HepG2 (cell line): ENCODE measurements at regions not wholly inside any gene's neighbourhood (a gene's known extent, or its start where the extent isn't known, plus 50 kb on each side); places are given as distances from the start of the nearest gene placed in this dataset.

Experiments used
- ATAC-seq: fragments of 200-7000 bp; cut with Tn5 transposase; 3 replicates; pipeline ENCODE4 v1.9.1; 2020; ENCODE audit warnings: mild to moderate bottlenecking, moderate library complexity
- BruUV-seq: library from RNA; stranded (reverse); fragments of 400-500 nt; replicated peaks from 2 replicates; lab custom pipeline; 2021; lab: Mats Ljungman, UMichigan
- CTCF ChIA-PET: fragments of 300-600 bp; formaldehyde crosslinking; extraction: SDS; loops from one replicate; lab custom pipeline; 2021; ENCODE audit warnings: low total read pairs, inconsistent platforms, low intra/inter-chr PET ratio; lab: Yijun Ruan, JAX
- POLR2A ChIA-PET: fragments of 350-600 bp; sonication (Branson Sonifier 250); formaldehyde crosslinking; loops from one replicate; lab custom pipeline; 2020; ENCODE audit warnings: antibody characterized with exemption, inconsistent platforms; lab: Yijun Ruan, JAX
- DNase-seq: peaks from one replicate; pipeline ENCODE4 v3.0.0-alpha.2; 2015; ENCODE audit warnings: low spot score
- FAIRE-seq: peaks from 3 replicates; lab custom pipeline; 2011; peaks lifted over from hg19 to GRCh38; lab: Jason Lieb, UNC
- H2AFZ ChIP-seq: one replicate; pipeline ENCODE4 v1.6.1; 2011; ENCODE audit warnings: low read length, inconsistent platforms
- H3K27ac ChIP-seq: fragments of 300-600 bp; 3 replicates; pipeline ENCODE4 v1.8.0; 2011; ENCODE audit warnings: mixed run types, mild to moderate bottlenecking, mixed read lengths, low read length, inconsistent platforms; ENCODE audit not compliant: insufficient read depth; ENCODE audit errors: extremely low read length
- H3K27me3 ChIP-seq, 2 experiments: fragments of 200-600 bp in 1 of 2; 2 replicates in 1 of 2; 3 replicates in 1 of 2; pipeline versions ENCODE4 v1.6.0 to v1.8.0; 2011; ENCODE audit warnings: low read length in 2 of 2, mild to moderate bottlenecking in 2 of 2, moderate library complexity in 2 of 2, inconsistent platforms in 1 of 2; ENCODE audit not compliant: insufficient read depth in 2 of 2, control insufficient read depth in 1 of 2
- H3K36me3 ChIP-seq, 2 experiments: fragments of 200-600 bp in 1 of 2; replicated peaks in 1 of 2; 2 replicates in 1 of 2; 3 replicates in 1 of 2; pipeline versions ENCODE4 v1.5.1 to v1.8.0; 2011; ENCODE audit warnings: low read length in 2 of 2, inconsistent platforms in 1 of 2; ENCODE audit not compliant: insufficient read depth in 2 of 2, control insufficient read depth in 1 of 2
- H3K4me1 ChIP-seq: 2 replicates; pipeline ENCODE4 v1.5.1; 2012; ENCODE audit warnings: low read length, inconsistent platforms; ENCODE audit not compliant: insufficient read depth
- H3K4me2 ChIP-seq: 2 replicates; pipeline ENCODE4 v1.6.0; 2011; ENCODE audit warnings: low read depth, low read length, inconsistent platforms
- H3K4me3 ChIP-seq, 3 experiments: fragments of 200-600 bp in 1 of 3; sonication (generic), shearing (Covaris generic) in 1 of 3; replicated peaks in 1 of 3; 2 replicates each; pipeline ENCODE4 v1.5.1; 2011 to 2016; ENCODE audit warnings: low read length in 3 of 3, inconsistent platforms in 2 of 3, low read depth in 2 of 3, mild to moderate bottlenecking in 2 of 3, control low read depth in 1 of 3, mixed read lengths in 1 of 3; ENCODE audit not compliant: insufficient read depth in 1 of 3
- H3K79me2 ChIP-seq: one replicate; pipeline ENCODE4 v1.6.1; 2011; ENCODE audit warnings: low read length, inconsistent platforms; ENCODE audit not compliant: insufficient read depth
- H3K9ac ChIP-seq: 2 replicates; pipeline ENCODE4 v1.6.0; 2011; ENCODE audit warnings: mild to moderate bottlenecking, low read depth, low read length, inconsistent platforms; ENCODE audit not compliant: insufficient read depth
- H3K9me3 ChIP-seq: 2 replicates; pipeline ENCODE4 v1.5.1; 2012; ENCODE audit warnings: mild to moderate bottlenecking, low read length
- H4K20me1 ChIP-seq: 2 replicates; pipeline ENCODE4 v1.6.0; 2011; ENCODE audit warnings: inconsistent platforms, mild to moderate bottlenecking, low read length, moderate library complexity; ENCODE audit not compliant: insufficient read depth
- AGO1 ChIP-seq: fragments of 200-400 bp; formaldehyde crosslinking; IDR thresholded peaks from 2 replicates; pipeline ENCODE4 v1.6.1; 2017; ENCODE audit warnings: mild to moderate bottlenecking, low read depth, low read length, moderate library complexity; ENCODE audit not compliant: poor library complexity, severe bottlenecking
- ATRX ChIP-seq: sonication (generic); formaldehyde crosslinking; IDR thresholded peaks from 2 replicates; pipeline ENCODE4 v1.4.0; 2020; ENCODE audit warnings: missing genetic modification reagents, borderline replicate concordance
- GABPA ChIP-seq, 2 experiments: IDR thresholded peaks; 2 replicates each; pipeline ENCODE4 v1.6.1; 2011 to 2016; ENCODE audit warnings: low read depth in 2 of 2, low read length in 1 of 2, missing biosample characterization in 1 of 2, missing genetic modification characterization in 1 of 2
- TRAFD1 ChIP-seq: sonication (generic); formaldehyde crosslinking; IDR thresholded peaks from 2 replicates; pipeline ENCODE4 v1.5.1; 2020; ENCODE audit warnings: missing genetic modification reagents, mild to moderate bottlenecking, borderline replicate concordance
- YY1 ChIP-seq: IDR thresholded peaks from 2 replicates; pipeline ENCODE4 v1.6.1; 2011; ENCODE audit warnings: low read length, low read depth, moderate library complexity, mild to moderate bottlenecking; ENCODE audit not compliant: insufficient read depth, insufficient replicate concordance
- ZNF292 ChIP-seq: sonication (generic); formaldehyde crosslinking; IDR thresholded peaks from 2 replicates; pipeline ENCODE4 v1.8.1; 2022; ENCODE audit warnings: mild to moderate bottlenecking, low read depth, missing genetic modification reagents, borderline replicate concordance
- ZNF34 ChIP-seq: sonication (generic); formaldehyde crosslinking; IDR thresholded peaks from 2 replicates; pipeline ENCODE4 v1.4.0; 2020; ENCODE audit warnings: mild to moderate bottlenecking, missing genetic modification reagents, borderline replicate concordance
- ZNF44 ChIP-seq: sonication (generic); formaldehyde crosslinking; IDR thresholded peaks from 2 replicates; pipeline ENCODE4 v1.5.1; 2020; ENCODE audit warnings: mild to moderate bottlenecking, missing genetic modification reagents
- ZNF615 ChIP-seq: sonication (generic); formaldehyde crosslinking; IDR thresholded peaks from 2 replicates; pipeline ENCODE4 v1.5.0; 2020; ENCODE audit warnings: mild to moderate bottlenecking, missing genetic modification reagents, borderline replicate concordance
- ZNF768 ChIP-seq: sonication (generic); formaldehyde crosslinking; IDR thresholded peaks from 2 replicates; pipeline ENCODE4 v1.4.0; 2020; ENCODE audit warnings: missing genetic modification reagents
- ZNF770 ChIP-seq: sonication (generic); formaldehyde crosslinking; IDR thresholded peaks from 2 replicates; pipeline ENCODE4 v1.5.0; 2020; ENCODE audit warnings: mild to moderate bottlenecking, missing genetic modification reagents
- WGBS: methylation state at CpG from one replicate; pipeline ENCODE4 v1.1.6; 2017; ENCODE audit warnings: low lambda C conversion rate; 5-methylcytosine and 5-hydroxymethylcytosine counted together
- in situ Hi-C: cut with HindIII; loops from 2 replicates; pipeline ENCODE4 v1.10.0; 2017; ENCODE audit warnings: low pct_unique_long_range_greater_than_20kb; ENCODE audit not compliant: extremely low pct_ligation_motif_present
- intact Hi-C: fragments of 100-400 bp; cut with micrococcal nuclease; formaldehyde crosslinking; loops from one replicate; pipeline ENCODE4 v1.10.0; 2022; ENCODE audit not compliant: unreplicated experiment

- H3K9me3 ChIP-seq = no peaks in the 10 kb centered on the region
- DNase-seq (no peak), FAIRE-seq (no peak), ATAC-seq (no peak)
- intact Hi-C loops = no loop called here
- H3K36me3 ChIP-seq = no peaks in the 10 kb centered on the region
- no peaks in the 10 kb centered on the region for H3K79me2 ChIP-seq
- H4K20me1 ChIP-seq = no peaks in the 10 kb centered on the region
- H3K9ac ChIP-seq = no peak overlapping the region
- no peak overlapping the region for H3K27ac ChIP-seq
- POLR2A ChIA-PET = no interaction called here
- CTCF ChIA-PET = no interaction called here
- no peak for TF ChIP-seq ZNF34 (CRISPR knock-in tag)
- no peak for TF ChIP-seq ZNF768 (CRISPR knock-in tag)
- no peak for TF ChIP-seq ZNF615
- no peak for TF ChIP-seq ZNF44
- no peak for TF ChIP-seq ATRX (CRISPR knock-in tag)
- no peak for TF ChIP-seq TRAFD1
- TF ChIP-seq ZNF292 (CRISPR knock-in tag) = no peak
- TF ChIP-seq GABPA (IDR thresholded peaks at IDR 0.05; ENCODE audit: low read depth, low read length) = no peak
- no peak for TF ChIP-seq GABPA (CRISPR knock-in tag; IDR thresholded peaks at IDR 0.05; ENCODE audit: low read depth)
- no peak for TF ChIP-seq YY1
- TF ChIP-seq ZNF770 (CRISPR knock-in tag) = no peak
- no peak for TF ChIP-seq AGO1
- H3K4me1 ChIP-seq = no peaks in the 10 kb centered on the region
- H3K4me3 ChIP-seq = no peak overlapping the region
- BruUV-seq = no TSS peak
- H3K4me2 ChIP-seq = no peak overlapping the region
- no peak overlapping the region for H2AFZ ChIP-seq
- H3K27me3 ChIP-seq = no peaks in the 10 kb centered on the region
- in situ Hi-C loops = no loop called here
- WGBS = 39% methylated on average over 5 of the region's 5 CpGs
These were observed 160.6 kb upstream of the ADO start for GRCh38 chr10:62643606-62644587.
